GM18499 (cell line): ENCODE measurements at regions not wholly inside any gene's neighbourhood (a gene's known extent, or its start where the extent isn't known, plus 50 kb on each side); places are given as distances from the start of the nearest gene placed in this dataset.

Source experiments
- ATAC-seq: cut with Tn5 transposase; IDR thresholded peaks from one replicate; pipeline ENCODE4 v1.9.1; 2021; ENCODE audit warnings: moderate number of reproducible peaks; ENCODE audit not compliant: insufficient read depth, unreplicated experiment

DNA sequence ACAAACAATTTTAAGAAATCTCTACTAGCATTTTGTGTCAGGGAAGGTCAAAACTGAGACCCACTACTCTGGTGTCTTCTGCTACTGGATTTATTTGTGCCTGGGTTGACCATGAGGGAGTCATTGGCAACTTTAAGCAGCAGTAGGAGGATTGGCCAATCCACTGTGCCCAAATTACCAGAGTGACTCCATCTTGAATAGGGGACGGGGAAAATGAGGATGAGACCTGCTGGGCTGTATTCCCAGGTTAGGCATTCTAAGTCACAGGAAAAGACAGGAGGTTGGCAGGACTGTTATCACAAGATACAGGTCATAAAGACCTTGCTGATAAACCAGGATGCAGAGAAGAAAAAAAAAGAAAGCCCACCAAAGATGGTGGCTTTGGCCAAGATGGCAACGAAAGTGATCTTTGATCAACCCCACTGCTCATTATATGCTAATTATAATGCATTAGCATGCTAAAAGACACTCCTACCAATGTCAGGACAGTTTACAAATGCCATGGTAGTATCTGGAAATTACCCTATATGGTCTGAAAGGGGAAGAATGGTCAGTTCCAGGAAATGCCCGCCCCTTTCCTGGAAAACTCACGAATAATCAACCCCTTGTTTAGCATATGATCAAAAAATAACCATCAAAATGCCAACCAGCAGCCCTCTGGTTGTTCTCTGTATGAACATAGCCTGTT lies 200.9 kb downstream of the LTN1 start:
- no peak for ATAC-seq

GRCh38 chr21:28790335-28790734 lies 202.3 kb downstream of the LTN1 start:
- no peak for ATAC-seq

DNA sequence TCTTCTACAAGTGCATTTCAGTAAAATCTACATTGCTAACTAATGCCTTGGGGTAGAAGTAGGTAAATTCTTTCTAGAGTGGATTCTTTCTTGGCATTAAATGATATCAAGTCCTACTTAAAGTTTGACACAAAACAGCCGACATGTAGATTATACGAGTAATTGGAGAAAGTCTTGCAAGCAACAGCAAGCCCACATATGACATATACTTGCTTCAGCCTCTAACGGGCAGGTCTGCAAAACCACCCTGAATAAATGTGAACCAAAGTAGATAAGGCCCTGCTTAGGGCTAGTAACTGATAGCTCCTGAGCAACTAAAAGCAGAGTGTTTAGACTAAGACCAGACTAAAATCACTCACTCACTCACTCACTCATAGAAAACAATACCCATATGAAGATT lies 203.2 kb downstream of the LTN1 start:
- ATAC-seq = no peak

GRCh38 chr21:28788030-28788429 lies 204.6 kb downstream of the LTN1 start:
- no peak for ATAC-seq

GRCh38 chr21:28783641-28784185 lies 209.0 kb downstream of the LTN1 start:
- no peak for ATAC-seq

DNA sequence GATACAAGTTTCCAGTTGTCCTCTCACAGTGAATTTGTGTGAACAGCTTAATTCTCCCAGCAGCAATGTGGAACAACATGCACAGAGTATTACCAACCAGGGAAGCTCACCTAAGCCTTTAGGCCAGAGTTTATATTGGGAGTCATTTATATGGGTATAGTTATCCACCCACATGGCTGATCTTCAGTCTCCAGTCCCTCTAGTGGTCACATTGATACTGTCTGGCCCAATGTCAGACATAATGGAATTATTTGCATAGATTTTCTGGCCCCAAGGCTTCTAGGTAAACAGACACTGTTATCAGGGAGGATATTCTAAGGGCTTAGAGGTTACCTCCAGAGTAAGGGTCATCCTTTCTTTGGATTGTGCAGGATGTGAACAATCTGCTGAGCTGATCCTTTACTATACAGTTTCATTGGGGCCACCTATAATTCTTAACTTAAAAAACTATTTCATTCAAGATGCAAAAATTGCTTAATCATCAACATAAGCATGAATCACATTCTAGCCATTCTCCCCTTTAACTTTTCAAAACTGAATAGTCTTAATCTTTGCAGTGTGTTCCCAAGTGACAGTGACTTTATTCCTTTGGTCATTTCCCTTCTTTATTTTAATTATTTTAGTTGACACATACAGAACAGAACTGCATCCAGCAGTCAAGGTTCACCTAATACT lies 210.9 kb downstream of the LTN1 start:
- no peak for ATAC-seq

- ATAC-seq = no peak
Measured at GRCh38 chr21:28779914-28780313, 212.8 kb downstream of the LTN1 start.

- no peak for ATAC-seq
Measured at GRCh38 chr21:28776251-28776650, 216.4 kb downstream of the LTN1 start.

GRCh38 chr21:28775071-28775470 lies 217.6 kb downstream of the LTN1 start:
- no peak for ATAC-seq

- no peak for ATAC-seq
Measured at GRCh38 chr21:28773036-28773435, 219.6 kb downstream of the LTN1 start.

DNA sequence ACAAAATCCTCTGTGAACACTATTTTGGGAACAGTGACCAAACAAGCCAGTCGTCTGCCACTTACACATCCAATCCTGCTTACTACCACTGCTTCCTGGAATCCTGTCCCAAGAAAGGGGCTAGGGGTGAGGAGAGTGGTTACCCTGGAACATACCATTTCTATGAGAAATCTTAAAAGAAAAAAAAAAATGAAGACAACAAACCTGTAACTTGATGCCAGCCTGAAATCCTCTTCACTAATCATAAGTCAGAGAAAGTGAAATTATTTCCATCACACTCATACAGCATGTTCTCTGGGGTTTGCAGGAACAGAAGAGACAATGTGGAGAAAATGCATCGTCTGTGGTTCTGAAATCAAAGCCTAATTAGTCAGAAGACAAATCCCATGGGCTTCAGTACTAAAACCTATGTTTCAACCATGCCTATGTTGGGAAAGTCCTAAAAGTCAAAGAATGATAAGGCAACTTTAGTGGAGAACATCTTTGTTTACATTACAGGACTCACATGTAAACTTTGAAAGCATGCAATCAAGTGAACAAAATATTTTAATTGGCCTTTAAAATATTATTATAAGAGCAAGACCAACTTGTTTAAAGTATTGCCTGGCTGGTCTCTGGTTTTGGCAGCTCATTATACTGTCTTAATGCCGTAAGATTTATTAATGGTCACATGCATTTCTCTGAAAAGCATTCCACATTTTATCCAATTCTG lies 220.7 kb downstream of the LTN1 start:
- ATAC-seq = no peak

GRCh38 chr21:28770867-28771661 lies 221.6 kb downstream of the LTN1 start:
- no peak for ATAC-seq

GRCh38 chr21:28769683-28770082 lies 223.0 kb downstream of the LTN1 start:
- no peak for ATAC-seq

DNA sequence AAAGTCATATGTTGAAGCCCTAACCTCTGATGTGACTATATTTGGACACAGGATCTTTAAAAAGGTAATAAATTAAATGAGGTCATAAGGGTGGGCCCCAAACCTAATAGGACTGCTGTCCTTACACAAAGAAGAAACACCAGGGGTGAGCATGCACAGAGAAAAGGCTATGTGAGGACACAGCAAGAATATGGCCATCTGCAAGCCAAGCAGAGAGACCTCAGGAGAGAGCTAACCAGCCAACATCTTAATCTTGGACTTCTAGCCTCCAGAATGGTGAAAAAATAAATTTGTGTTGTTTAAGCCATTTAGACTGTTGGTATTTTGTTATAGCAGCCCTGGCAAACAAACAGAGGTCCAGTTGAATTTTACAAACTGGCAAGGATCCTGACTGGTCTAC lies 223.9 kb downstream of the LTN1 start:
- ATAC-seq = no peak

DNA sequence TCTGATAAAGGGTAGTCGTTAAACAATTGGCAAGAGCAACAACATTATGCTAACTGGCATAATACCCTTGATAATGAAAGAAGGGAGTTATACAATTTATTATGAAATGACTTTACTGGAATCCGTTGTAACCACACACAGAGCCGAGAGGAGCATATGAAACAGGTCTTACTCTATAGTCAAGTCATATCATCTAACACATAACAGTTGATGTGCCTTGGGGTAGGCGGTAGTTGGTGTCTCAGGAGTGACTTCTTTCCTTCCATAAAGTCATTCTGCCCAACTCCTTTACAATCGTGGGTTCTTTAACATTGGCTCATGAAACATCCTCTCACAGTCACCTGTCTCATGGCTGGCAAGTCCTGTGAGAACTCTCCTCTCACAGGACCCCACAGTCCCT lies 225.2 kb downstream of the LTN1 start:
- no peak for ATAC-seq

DNA sequence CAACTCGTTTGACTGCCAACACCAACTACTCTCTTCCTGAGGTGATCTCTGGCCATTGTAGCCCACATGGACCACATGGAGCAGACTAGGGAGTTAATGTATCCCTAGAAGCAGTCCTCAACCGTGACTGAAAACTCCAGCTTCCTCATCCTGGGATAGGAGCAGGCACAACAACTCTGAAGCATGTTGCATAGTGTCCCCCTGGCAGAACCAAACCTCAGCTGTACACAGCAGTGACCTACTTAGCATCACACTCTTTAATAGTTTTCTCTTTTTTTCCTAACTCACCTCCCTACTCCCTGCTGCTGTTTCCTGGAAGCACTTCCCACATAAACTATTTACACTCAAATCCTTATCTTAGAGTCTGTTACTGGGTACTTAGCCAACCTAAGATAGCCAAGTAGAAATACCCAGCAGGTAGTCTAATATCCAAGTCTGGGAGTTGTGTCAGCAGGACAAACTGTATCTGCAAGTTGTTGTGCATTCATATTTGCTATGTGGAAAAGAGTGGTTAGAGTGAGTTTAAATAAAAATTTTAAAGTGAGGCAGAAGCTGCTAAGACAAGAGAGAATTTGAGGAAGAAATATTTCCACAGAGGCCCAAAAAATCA lies 228.8 kb downstream of the LTN1 start:
- no peak for ATAC-seq

DNA sequence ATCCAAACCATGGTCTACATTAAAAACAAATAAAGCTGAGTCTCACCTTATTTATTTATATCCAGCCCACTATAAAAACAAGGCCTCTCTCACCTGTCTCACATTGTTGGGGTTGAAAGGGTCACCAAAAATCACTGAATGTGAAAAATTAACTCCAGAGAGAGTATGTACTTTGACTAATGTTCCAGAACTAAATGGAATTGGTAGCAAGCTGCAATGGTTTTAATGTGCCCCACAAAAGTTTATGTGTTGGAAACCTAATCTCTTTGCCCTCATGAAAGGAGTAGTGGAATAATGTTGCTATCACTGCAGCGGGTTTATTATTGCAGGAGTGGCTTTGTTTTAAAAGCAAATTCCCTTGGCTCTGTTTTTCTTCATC lies 230.3 kb downstream of the LTN1 start:
- ATAC-seq = no peak

DNA sequence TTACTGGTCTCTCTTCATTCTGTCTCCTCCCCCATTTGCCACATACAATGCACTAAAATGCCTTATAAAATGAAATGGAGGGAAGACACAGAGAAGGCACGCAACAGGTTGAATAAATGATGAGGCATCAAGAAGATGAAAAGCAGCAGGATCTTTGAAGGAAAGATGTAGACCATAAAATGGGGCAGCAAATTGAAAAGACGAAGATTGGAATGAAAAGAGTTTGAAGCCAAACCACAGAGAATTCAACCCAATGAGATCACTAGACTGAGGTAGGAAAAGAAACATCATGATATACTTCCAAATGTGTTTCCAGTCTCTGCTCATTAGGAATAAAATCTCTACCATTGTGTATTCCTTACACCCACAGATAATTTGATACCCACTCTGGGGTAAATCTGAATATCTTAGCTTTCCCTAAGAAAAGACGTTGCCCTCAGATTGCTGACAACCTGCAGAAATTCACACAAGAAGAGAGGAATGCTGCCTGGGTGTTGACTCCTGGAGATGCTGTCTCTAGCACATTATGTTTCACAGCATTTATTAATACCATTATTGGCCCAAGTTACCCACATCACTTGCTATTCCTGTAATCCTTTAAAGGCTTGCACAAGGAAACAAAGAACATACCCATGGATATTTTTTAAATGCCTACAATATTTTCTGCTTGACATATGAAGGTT lies 230.9 kb downstream of the LTN1 start:
- no peak for ATAC-seq

DNA sequence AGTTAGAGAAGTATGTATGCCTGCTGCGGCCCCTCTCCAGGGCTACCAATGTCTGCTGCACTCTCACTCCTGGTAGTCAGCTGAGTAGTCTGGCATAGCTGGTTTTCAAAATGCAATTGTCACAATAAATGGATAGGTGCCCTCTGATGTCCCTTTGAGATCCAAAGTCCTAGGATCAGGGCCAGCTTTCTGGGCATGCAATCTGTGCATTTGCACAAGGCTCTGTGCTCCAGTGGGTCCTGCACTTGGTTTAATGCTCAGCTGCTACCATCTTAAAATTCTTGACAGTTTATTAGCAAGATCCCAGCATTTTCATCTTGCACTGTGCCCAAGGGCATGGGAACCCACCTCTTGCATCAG lies 233.8 kb downstream of the LTN1 start:
- no peak for ATAC-seq
